Transverse colon (tissue), 4 donors: ENCODE measurements at regions not wholly inside any gene's neighbourhood (a gene's known extent, or its start where the extent isn't known, plus 50 kb on each side); places are given as distances from the start of the nearest gene placed in this dataset.

Experiments
- DNase-seq: peaks from one replicate; pipeline ENCODE4 v3.0.0-alpha.2; 2019
- H3K27ac ChIP-seq, 4 donors: fragments of 200-600 bp; sonication (generic); 2 replicates each; pipeline ENCODE4 v1.5.1; 2016 to 2018; ENCODE audit warnings: inconsistent platforms in 4 of 4
- H3K27me3 ChIP-seq: fragments of 200-600 bp; sonication (generic); 2 replicates; pipeline ENCODE4 v1.5.1; 2017; ENCODE audit warnings: inconsistent platforms
- H3K36me3 ChIP-seq, 4 donors: fragments of 200-600 bp; sonication (generic); 2 replicates each; pipeline ENCODE4 v1.5.1; 2017 to 2019; ENCODE audit warnings: inconsistent platforms in 4 of 4
- H3K4me1 ChIP-seq, 4 donors: fragments of 200-600 bp; sonication (generic); 2 replicates each; pipeline ENCODE4 v1.5.1; 2017 to 2020; ENCODE audit warnings: inconsistent platforms in 4 of 4
- H3K4me3 ChIP-seq, 4 donors: fragments of 200-600 bp; sonication (generic); 1 replicate in 1 of 4; 2 replicates in 3 of 4; pipeline versions ENCODE4 v1.5.1 to v1.6.1; 2017 to 2019; ENCODE audit warnings: inconsistent platforms in 4 of 4
- H3K9me3 ChIP-seq, 2 donors: fragments of 200-600 bp; sonication (generic); 2 replicates each; pipeline ENCODE4 v1.5.1; 2017 to 2019; ENCODE audit warnings: inconsistent platforms in 2 of 2
- EP300 ChIP-seq: sonication (generic); formaldehyde crosslinking; IDR thresholded peaks from one replicate; pipeline ENCODE4 v1.6.1; 2017; ENCODE audit warnings: antibody characterized with exemption, low read depth
- POLR2A ChIP-seq: fragments of 450-650 bp; IDR thresholded peaks from one replicate; pipeline ENCODE4 v1.6.1; 2016; ENCODE audit warnings: antibody characterized with exemption, mild to moderate bottlenecking, moderate library complexity
- POLR2AphosphoS5 ChIP-seq, 3 donors: sonication (generic); formaldehyde crosslinking; IDR thresholded peaks; one replicate each; pipeline ENCODE4 v1.6.1; 2016; ENCODE audit warnings: antibody characterized with exemption in 3 of 3
- WGBS, 2 donors: methylation state at CpG; one replicate each; pipeline ENCODE4 v1.1.5; 2018; ENCODE audit warnings: low coverage in 1 of 2; 5-methylcytosine and 5-hydroxymethylcytosine counted together
- in situ Hi-C, 4 donors: fragments of 200-750 bp; cut with MboI; loops; one replicate each; pipeline versions ENCODE4 v1.15.0 to v1.15.1; 2017; ENCODE audit warnings: low sequenced_read_pairs in 3 of 4, low pct_ligation_motif_present in 1 of 4, low pct_unique_long_range_greater_than_20kb in 1 of 4
- intact Hi-C: fragments of 100-400 bp; cut with DNase I; formaldehyde crosslinking; loops from one replicate; pipeline ENCODE4 v1.15.1; 2023; ENCODE audit warnings: low total_unique reads
- TF ChIP-seq, protein P1 (sequence below), 5 experiments: fragments of 200-600 bp in 3 of 5; fragments of 450-650 bp in 2 of 5; sonication (generic) in 3 of 5; IDR thresholded peaks; 1 replicate in 2 of 5; 2 replicates in 3 of 5; pipeline ENCODE4 v1.5.1; 2016 to 2017; ENCODE audit warnings: antibody characterized with exemption in 5 of 5, inconsistent platforms in 3 of 5, mild to moderate bottlenecking in 2 of 5, moderate library complexity in 1 of 5

DNA sequence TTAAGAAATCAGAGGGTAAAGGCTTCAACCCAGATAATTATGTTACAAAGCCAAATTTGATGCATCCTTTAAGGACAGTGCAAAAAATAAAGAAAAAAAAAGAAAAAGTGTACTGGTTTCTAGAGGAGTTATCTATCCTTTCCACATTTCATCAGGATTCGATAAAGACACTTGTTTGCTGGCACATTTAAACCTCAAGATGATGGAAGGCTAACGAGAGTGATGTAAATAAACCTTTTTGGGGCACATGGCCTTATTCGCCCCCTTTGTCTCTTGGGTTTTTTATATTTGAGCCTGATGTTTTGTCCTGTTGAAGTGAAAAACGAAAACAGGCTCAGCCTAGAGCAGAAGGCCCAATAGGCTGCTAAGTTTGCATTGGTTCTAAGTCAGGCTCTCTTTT is 416.5 kb downstream of the TAF11L14 start:
- DNase-seq: no peak
- H3K36me3 ChIP-seq: no peaks in the 10 kb centered on the region
- no peak overlapping the region for H3K27ac ChIP-seq
- no peaks in the 10 kb centered on the region for H3K27me3 ChIP-seq
- intact Hi-C loops (no loop called here), in situ Hi-C loops (no loop called here)
- TF ChIP-seq, protein P1, sequence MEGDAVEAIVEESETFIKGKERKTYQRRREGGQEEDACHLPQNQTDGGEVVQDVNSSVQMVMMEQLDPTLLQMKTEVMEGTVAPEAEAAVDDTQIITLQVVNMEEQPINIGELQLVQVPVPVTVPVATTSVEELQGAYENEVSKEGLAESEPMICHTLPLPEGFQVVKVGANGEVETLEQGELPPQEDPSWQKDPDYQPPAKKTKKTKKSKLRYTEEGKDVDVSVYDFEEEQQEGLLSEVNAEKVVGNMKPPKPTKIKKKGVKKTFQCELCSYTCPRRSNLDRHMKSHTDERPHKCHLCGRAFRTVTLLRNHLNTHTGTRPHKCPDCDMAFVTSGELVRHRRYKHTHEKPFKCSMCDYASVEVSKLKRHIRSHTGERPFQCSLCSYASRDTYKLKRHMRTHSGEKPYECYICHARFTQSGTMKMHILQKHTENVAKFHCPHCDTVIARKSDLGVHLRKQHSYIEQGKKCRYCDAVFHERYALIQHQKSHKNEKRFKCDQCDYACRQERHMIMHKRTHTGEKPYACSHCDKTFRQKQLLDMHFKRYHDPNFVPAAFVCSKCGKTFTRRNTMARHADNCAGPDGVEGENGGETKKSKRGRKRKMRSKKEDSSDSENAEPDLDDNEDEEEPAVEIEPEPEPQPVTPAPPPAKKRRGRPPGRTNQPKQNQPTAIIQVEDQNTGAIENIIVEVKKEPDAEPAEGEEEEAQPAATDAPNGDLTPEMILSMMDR (IDR thresholded peaks at IDR 0.05): no peak
- TF ChIP-seq EP300: no peak
- H3K4me1 ChIP-seq: no peaks in the 10 kb centered on the region
- H3K9me3 ChIP-seq: no peaks in the 10 kb centered on the region
- no peak overlapping the region for H3K4me3 ChIP-seq
- 40 to 71% methylated on average over 2 to 4 of the region's 4 CpGs for WGBS, 2 donors

DNA sequence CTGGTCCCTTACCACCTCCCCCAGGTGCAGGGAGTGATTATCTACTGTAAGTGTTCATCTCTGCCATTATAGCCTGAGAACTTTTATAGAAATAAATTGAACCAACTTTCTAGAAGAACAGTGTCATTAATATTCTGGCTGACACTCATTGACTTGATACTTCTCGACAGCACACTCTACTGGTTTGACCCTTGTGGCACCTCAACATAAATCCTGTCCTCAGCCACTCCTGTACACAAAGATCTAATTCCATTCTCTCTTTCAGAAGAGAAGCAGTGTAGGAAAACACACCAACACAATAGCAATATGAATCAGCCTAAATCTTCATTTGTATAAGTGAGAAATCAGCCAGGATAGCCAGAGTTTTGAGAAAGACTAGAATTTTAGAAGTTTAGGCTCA is 417.7 kb downstream of the TAF11L14 start:
- DNase-seq: no peak
- in situ Hi-C loops: no loop called here
- Histone ChIP-seq H3K36me3 (no peaks in the 10 kb centered on the region), H3K4me1 (no peaks in the 10 kb centered on the region), H3K4me3 (no peak overlapping the region), H3K27me3 (no peaks in the 10 kb centered on the region), H3K9me3 (no peaks in the 10 kb centered on the region), H3K27ac (no peak overlapping the region)
- intact Hi-C loops: no loop called here
- TF ChIP-seq EP300: no peak
- TF ChIP-seq, protein P1 (IDR thresholded peaks at IDR 0.05): no peak
- TF ChIP-seq POLR2A: no peak
- no peak for TF ChIP-seq POLR2AphosphoS5 (IDR thresholded peaks at IDR 0.05)
- 37% methylated on average over 1 of the region's 1 CpG; no CpG with 5 or more reads in 1 of the 2 donors for WGBS, 2 donors

DNA sequence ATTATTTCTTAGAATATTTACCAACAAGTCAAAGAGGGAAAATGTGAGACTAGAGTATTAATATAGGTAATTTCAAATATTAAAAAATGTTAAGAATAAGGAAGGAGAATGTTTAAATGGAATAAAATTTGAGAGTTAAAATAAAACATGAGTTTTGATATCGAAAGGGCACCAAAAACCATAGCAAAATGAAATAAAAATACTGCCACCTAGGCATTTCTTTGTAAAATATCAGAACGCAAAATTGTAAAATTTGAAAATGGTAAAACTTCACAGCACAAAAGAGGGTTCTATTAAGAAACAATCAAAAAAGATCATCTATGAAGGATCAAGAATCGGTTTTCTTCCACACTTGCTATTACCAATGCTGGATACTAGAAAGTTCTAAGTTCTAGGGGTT is 418.3 kb downstream of the TAF11L14 start:
- no peaks in the 10 kb centered on the region for H3K4me1 ChIP-seq
- no peak overlapping the region for H3K27ac ChIP-seq
- intact Hi-C loops: no loop called here
- no peak overlapping the region for H3K4me3 ChIP-seq
- TF ChIP-seq, protein P1 (IDR thresholded peaks at IDR 0.05): no peak
- TF ChIP-seq POLR2AphosphoS5 (IDR thresholded peaks at IDR 0.05) (no peak), EP300 (no peak), POLR2A (no peak)
- in situ Hi-C loops: no loop called here
- no peaks in the 10 kb centered on the region for H3K27me3 ChIP-seq
- no peak for DNase-seq
- 80 to 85% methylated on average over 3 of the region's 3 CpGs for WGBS, 2 donors
- H3K9me3 ChIP-seq: no peaks in the 10 kb centered on the region
- no peaks in the 10 kb centered on the region for H3K36me3 ChIP-seq

DNA sequence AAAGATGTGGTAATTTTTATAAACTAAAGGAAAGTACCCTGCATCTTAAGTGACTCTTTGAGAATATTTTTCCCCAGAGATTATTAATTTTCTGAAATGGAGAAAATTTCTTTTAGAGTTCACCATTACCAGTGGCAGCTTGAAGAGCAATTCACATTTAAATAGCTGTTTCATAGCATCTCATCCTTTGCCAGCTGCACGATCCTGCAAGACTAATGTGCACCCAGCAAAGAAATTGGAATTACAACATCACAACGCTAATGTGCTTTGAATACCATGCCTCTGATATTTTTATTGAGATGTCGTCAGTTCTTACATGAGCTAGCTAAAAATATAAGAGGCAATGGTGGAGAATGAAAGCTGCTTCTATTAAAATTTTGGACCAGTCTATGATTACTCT is 423.5 kb downstream of the TAF11L14 start:
- no peaks in the 10 kb centered on the region for H3K27me3 ChIP-seq
- H3K27ac ChIP-seq: no peak overlapping the region
- 76 to 84% methylated on average over 3 of the region's 3 CpGs for WGBS, 2 donors
- no peak for TF ChIP-seq EP300
- TF ChIP-seq, protein P1 (IDR thresholded peaks at IDR 0.05): no peak
- TF ChIP-seq POLR2A: no peak
- no peak for TF ChIP-seq POLR2AphosphoS5 (IDR thresholded peaks at IDR 0.05)
- intact Hi-C loops (no loop called here), in situ Hi-C loops (no loop called here)
- H3K4me1 ChIP-seq: no peaks in the 10 kb centered on the region
- no peaks in the 10 kb centered on the region for H3K9me3 ChIP-seq
- no peak for DNase-seq
- no peak overlapping the region for H3K4me3 ChIP-seq
- no peaks in the 10 kb centered on the region for H3K36me3 ChIP-seq
